Fibroblast of skin of left biceps (primary cell): ENCODE measurements at regions not wholly inside any gene's neighbourhood (a gene's known extent, or its start where the extent isn't known, plus 50 kb on each side); places are given as distances from the start of the nearest gene placed in this dataset.

ENCODE experiments used
- DNase-seq, 2 experiments: peaks; one replicate each; pipeline ENCODE4 v3.0.0-alpha.2; 2013; ENCODE audit warnings: low read depth in 2 of 2

GRCh38 chr15:88403351-88403791, 63.8 kb downstream of the MRPL46 start:
- DNase-seq, result no peak

GRCh38 chr15:88401996-88402656, 65.1 kb downstream of the MRPL46 start:
- no peak for DNase-seq

GRCh38 chr15:88401251-88401995, 65.8 kb downstream of the MRPL46 start:
- DNase-seq, result no peak

- DNase-seq, result no peak
Measured at GRCh38 chr15:88400591-88401250, 66.5 kb downstream of the MRPL46 start.

GRCh38 chr15:88400084-88400483, 67.1 kb downstream of the MRPL46 start:
- no peak for DNase-seq

- DNase-seq, result no peak
Measured at GRCh38 chr15:88399021-88399685, 68.0 kb downstream of the MRPL46 start.

- DNase-seq, result no peak
Measured at GRCh38 chr15:88398011-88398410, 69.2 kb downstream of the MRPL46 start.

GRCh38 chr15:88397506-88397905, 69.7 kb downstream of the MRPL46 start:
- no peak for DNase-seq

- DNase-seq, result no peak
Measured at GRCh38 chr15:88395872-88396781, 71.1 kb downstream of the MRPL46 start.

GRCh38 chr15:88395241-88395640, 71.9 kb downstream of the MRPL46 start:
- no peak for DNase-seq

GRCh38 chr15:88394553-88395145, 72.5 kb downstream of the MRPL46 start:
- DNase-seq, result no peak

- no peak for DNase-seq
Measured at GRCh38 chr15:88393719-88394519, 73.3 kb downstream of the MRPL46 start.

GRCh38 chr15:88391700-88392099, 75.5 kb downstream of the MRPL46 start:
- DNase-seq, result no peak

GRCh38 chr15:88391006-88391405, 76.2 kb downstream of the MRPL46 start:
- DNase-seq, result no peak

GRCh38 chr15:88390164-88390901, 76.9 kb downstream of the MRPL46 start:
- no peak for DNase-seq

GRCh38 chr15:88389120-88389519, 78.1 kb downstream of the MRPL46 start:
- no peak for DNase-seq

- DNase-seq, result no peak
Measured at GRCh38 chr15:88388686-88389085, 78.5 kb downstream of the MRPL46 start.

GRCh38 chr15:88385078-88385700, 82.0 kb downstream of the MRPL46 start:
- DNase-seq, result no peak

GRCh38 chr15:88383354-88383753, 83.8 kb downstream of the MRPL46 start:
- DNase-seq, result no peak
